GM12872 (cell line): ENCODE measurements at regions not wholly inside any gene's neighbourhood (a gene's known extent, or its start where the extent isn't known, plus 50 kb on each side); places are given as distances from the start of the nearest gene placed in this dataset.

ENCODE experiments used
- TF ChIP-seq, protein P1 (sequence below): IDR thresholded peaks from 3 replicates; pipeline ENCODE4 v1.5.1; 2011; ENCODE audit warnings: low read depth, mild to moderate bottlenecking, low read length, moderate library complexity; ENCODE audit not compliant: insufficient read depth

GRCh38 chr10:4086131-4086898, 301.3 kb upstream of the KLF6 start:
- TF ChIP-seq, protein P1, sequence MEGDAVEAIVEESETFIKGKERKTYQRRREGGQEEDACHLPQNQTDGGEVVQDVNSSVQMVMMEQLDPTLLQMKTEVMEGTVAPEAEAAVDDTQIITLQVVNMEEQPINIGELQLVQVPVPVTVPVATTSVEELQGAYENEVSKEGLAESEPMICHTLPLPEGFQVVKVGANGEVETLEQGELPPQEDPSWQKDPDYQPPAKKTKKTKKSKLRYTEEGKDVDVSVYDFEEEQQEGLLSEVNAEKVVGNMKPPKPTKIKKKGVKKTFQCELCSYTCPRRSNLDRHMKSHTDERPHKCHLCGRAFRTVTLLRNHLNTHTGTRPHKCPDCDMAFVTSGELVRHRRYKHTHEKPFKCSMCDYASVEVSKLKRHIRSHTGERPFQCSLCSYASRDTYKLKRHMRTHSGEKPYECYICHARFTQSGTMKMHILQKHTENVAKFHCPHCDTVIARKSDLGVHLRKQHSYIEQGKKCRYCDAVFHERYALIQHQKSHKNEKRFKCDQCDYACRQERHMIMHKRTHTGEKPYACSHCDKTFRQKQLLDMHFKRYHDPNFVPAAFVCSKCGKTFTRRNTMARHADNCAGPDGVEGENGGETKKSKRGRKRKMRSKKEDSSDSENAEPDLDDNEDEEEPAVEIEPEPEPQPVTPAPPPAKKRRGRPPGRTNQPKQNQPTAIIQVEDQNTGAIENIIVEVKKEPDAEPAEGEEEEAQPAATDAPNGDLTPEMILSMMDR: no peak

GRCh38 chr10:4083509-4084003, 298.5 kb upstream of the KLF6 start:
- TF ChIP-seq, protein P1: no peak

DNA sequence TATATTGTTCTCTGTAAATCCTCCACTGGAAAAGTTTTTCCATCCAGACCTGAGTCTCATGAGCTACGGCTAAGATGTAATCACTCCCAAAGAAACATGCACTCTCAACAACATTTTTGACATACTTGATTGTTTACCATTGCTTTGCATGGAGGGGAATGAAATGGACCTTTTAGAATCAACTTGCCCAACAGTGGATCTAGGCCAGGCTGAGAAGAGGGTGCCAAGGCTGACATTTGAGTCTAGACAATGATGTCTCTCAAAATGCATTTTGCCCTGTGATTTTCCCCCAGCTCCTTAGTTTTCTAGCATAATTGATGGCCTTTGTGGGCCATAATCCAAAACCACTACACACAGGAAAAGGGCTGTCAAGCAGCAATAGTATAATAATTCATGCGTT, 297.9 kb upstream of the KLF6 start:
- TF ChIP-seq, protein P1: no peak

GRCh38 chr10:4081685-4082111, 296.7 kb upstream of the KLF6 start:
- TF ChIP-seq, protein P1: no peak

DNA sequence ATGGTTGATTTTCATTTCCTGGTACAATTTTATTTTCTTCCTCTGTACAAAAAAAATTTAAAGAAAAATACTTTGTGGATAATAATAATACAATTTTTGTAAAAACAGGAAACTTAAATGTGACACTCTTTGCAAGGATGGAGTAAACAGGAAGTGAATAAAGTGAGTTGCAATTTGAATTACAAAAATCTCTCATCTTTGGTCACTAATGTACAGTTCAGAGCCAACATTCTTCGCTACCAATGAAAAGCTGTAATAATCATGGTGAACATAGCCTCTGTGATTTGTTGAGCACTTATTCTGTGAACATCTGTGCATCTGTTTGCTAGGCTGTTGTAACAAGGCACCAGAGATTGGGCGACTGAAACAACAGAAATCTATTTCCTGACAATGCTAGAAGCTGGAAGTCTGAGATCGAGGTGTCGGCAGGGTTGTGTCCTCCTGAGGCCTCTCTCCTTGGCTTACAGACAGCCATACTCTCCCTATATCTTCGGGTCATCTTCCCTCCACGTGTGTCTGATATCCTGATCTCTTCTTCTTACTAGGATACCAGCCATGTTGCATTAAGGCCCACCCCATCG, 295.3 kb upstream of the KLF6 start:
- TF ChIP-seq, protein P1: no peak

DNA sequence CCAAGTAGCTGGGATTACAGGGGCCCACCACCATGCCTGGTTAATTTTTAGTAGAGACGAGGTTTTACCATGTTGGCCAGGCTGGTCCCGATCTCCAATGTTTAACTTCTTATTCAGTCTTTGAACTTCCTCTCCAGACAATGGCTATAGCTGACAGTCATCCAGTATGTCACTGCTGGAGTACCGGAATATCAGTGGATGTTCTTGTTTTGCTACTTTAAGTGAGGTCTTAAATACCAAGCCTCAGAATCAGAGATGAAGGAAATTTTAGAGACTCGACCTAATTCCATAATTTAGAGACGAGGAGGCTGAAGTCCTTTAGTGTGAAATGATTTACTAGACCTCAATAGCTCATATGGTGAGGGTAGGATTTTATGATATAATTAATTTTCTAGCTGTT, 294.8 kb upstream of the KLF6 start:
- TF ChIP-seq, protein P1: no peak

- TF ChIP-seq, protein P1: no peak
These were observed 292.8 kb upstream of the KLF6 start for GRCh38 chr10:4077804-4078203.
